22Rv1 (cell line): ENCODE measurements at regions not wholly inside any gene's neighbourhood (a gene's known extent, or its start where the extent isn't known, plus 50 kb on each side); places are given as distances from the start of the nearest gene placed in this dataset.

ENCODE experiments used
- ZFX ChIP-seq: fragments of 450-650 bp; IDR thresholded peaks from 2 replicates; pipeline ENCODE4 v1.6.1; 2017; ENCODE audit warnings: antibody characterized with exemption, borderline replicate concordance
- TF ChIP-seq, protein P1 (sequence below): fragments of 450-650 bp; IDR thresholded peaks from 2 replicates; pipeline ENCODE4 v1.5.1; 2017; ENCODE audit warnings: mild to moderate bottlenecking

DNA sequence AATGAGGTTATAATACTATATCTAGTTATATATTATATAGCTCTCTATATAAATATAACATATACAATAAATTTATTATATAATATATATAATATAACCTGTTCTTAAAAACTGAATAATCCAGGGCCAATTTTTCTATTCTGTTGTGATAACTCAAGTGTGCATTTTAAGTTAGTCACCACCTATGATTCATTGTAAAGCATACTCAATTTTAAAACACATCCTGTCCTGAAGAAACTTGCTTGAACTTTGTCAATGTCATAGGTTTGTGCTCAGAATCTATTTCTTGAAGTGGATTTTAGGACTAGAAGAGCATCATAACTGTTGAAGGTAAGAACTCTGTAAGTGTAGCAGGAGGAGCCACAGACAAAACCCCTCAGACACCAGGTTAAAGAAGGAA, 1209.8 kb downstream of the REEP3 start:
- TF ChIP-seq, protein P1, sequence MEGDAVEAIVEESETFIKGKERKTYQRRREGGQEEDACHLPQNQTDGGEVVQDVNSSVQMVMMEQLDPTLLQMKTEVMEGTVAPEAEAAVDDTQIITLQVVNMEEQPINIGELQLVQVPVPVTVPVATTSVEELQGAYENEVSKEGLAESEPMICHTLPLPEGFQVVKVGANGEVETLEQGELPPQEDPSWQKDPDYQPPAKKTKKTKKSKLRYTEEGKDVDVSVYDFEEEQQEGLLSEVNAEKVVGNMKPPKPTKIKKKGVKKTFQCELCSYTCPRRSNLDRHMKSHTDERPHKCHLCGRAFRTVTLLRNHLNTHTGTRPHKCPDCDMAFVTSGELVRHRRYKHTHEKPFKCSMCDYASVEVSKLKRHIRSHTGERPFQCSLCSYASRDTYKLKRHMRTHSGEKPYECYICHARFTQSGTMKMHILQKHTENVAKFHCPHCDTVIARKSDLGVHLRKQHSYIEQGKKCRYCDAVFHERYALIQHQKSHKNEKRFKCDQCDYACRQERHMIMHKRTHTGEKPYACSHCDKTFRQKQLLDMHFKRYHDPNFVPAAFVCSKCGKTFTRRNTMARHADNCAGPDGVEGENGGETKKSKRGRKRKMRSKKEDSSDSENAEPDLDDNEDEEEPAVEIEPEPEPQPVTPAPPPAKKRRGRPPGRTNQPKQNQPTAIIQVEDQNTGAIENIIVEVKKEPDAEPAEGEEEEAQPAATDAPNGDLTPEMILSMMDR: no peak
- no peak for TF ChIP-seq ZFX
